AG04449 (cell line): ENCODE measurements at regions not wholly inside any gene's neighbourhood (a gene's known extent, or its start where the extent isn't known, plus 50 kb on each side); places are given as distances from the start of the nearest gene placed in this dataset.

Experiments
- CTCF ChIA-PET: fragments of 350-600 bp; formaldehyde crosslinking; extraction: SDS; loops from one replicate; lab custom pipeline; 2021; ENCODE audit warnings: antibody characterized with exemption; lab: Yijun Ruan, JAX
- POLR2A ChIA-PET: fragments of 400-600, 350-600 bp; formaldehyde crosslinking; extraction: SDS; loops from one replicate; lab custom pipeline; 2020; ENCODE audit warnings: antibody characterized with exemption, inconsistent platforms; lab: Yijun Ruan, JAX
- DNase-seq: peaks from one replicate; pipeline ENCODE4 v3.0.0-alpha.2; 2010; ENCODE audit warnings: low read depth, low spot score
- H3K4me3 ChIP-seq: 2 replicates; pipeline ENCODE4 v1.5.1; 2011; ENCODE audit warnings: low read depth, mild to moderate bottlenecking, control low read depth, low read length
- CTCF ChIP-seq: IDR thresholded peaks from one replicate; pipeline ENCODE4 v1.5.1; 2011; ENCODE audit warnings: mild to moderate bottlenecking, moderate library complexity, low read length, control low read depth, inconsistent platforms; ENCODE audit not compliant: insufficient read depth; ENCODE audit errors: missing control alignments

GRCh38 chr7:16970732-16971482, 89.1 kb upstream of the AGR3 start:
- POLR2A ChIA-PET, result no interaction called here
- no peak for DNase-seq
- H3K4me3 ChIP-seq, result no peak overlapping the region
- CTCF ChIA-PET, result interaction anchor here (1.8 kb wide), 1 partner anchor 12 kb away, joined by 7 read pairs; no protein-coding TSS in a partner anchor
- TF ChIP-seq CTCF, result no peak

GRCh38 chr7:16975712-16976111, 93.9 kb upstream of the AGR3 start:
- no peak overlapping the region for H3K4me3 ChIP-seq
- ChIA-PET POLR2A (no interaction called here), CTCF (interaction anchor here (1.6 kb wide), 1 partner anchor 672 kb away, joined by 4 read pairs; no protein-coding TSS in a partner anchor)
- no peak for TF ChIP-seq CTCF
- DNase-seq, result no peak

GRCh38 chr7:16978358-16979244, 96.8 kb upstream of the AGR3 start:
- ChIA-PET POLR2A (interaction anchor here (0.7 kb wide), 1 partner anchor 314 kb away, joined by 3 read pairs; no protein-coding TSS in a partner anchor), CTCF (interaction anchor here (0.6 to 1.5 kb wide), 6 partner anchors 13 to 792 kb away, joined by 3 to 4 read pairs (median 3); no protein-coding TSS in a partner anchor)
- H3K4me3 ChIP-seq, result no peak overlapping the region
- peak; percentile 52 for DNase-seq
- TF ChIP-seq CTCF, result no peak

GRCh38 chr7:16980539-16980938, 98.8 kb upstream of the AGR3 start:
- CTCF ChIA-PET, result interaction anchor here (0.8 to 2.5 kb wide), 7 partner anchors 15 to 671 kb away, joined by 3 to 7 read pairs (median 5); no protein-coding TSS in a partner anchor
- POLR2A ChIA-PET, result no interaction called here

GRCh38 chr7:16982640-16983350, 101.0 kb upstream of the AGR3 start:
- DNase-seq, result no peak
- POLR2A ChIA-PET, result no interaction called here
- H3K4me3 ChIP-seq, result no peak overlapping the region
- peak; percentile 69 for TF ChIP-seq CTCF
- CTCF ChIA-PET, result interaction anchor here (0.6 to 3.3 kb wide), 58 partner anchors 9 to 1154 kb away, joined by 3 to 27 read pairs (median 4); partner anchors contain the start of gene AHR

More at GRCh38 chr7:16980539-16980938, 98.8 kb upstream of the AGR3 start:
- DNase-seq, result no peak
- H3K4me3 ChIP-seq, result no peak overlapping the region
- no peak for TF ChIP-seq CTCF
